RWPE2 (cell line): ENCODE measurements at regions not wholly inside any gene's neighbourhood (a gene's known extent, or its start where the extent isn't known, plus 50 kb on each side); places are given as distances from the start of the nearest gene placed in this dataset.

ENCODE experiments used
- ATAC-seq: fragments of 200-7000 bp; cut with Tn5 transposase; 3 replicates; pipeline ENCODE4 v1.9.1; 2021; ENCODE audit warnings: low read depth
- DNase-seq: peaks from one replicate; pipeline ENCODE4 v3.0.0-alpha.2; 2020; ENCODE audit warnings: low spot score
- H3K27ac ChIP-seq: fragments of 450-650 bp; 2 replicates; pipeline ENCODE4 v1.5.1; 2017; ENCODE audit warnings: mild to moderate bottlenecking; ENCODE audit not compliant: poor library complexity, severe bottlenecking
- H3K27me3 ChIP-seq: fragments of 250-450 bp; sonication (Bioruptor Pico); 2 replicates; pipeline ENCODE4 v1.5.1; 2021; ENCODE audit warnings: mild to moderate bottlenecking, moderate library complexity; ENCODE audit not compliant: insufficient read depth, poor library complexity, severe bottlenecking
- H3K36me3 ChIP-seq: fragments of 250-450 bp; sonication (Bioruptor Pico); 2 replicates; pipeline ENCODE4 v1.5.1; 2020; ENCODE audit warnings: low read depth, mild to moderate bottlenecking, moderate library complexity
- H3K4me1 ChIP-seq: fragments of 250-450 bp; sonication (Bioruptor Pico); 2 replicates; pipeline ENCODE4 v1.5.1; 2021; ENCODE audit warnings: mild to moderate bottlenecking, moderate library complexity; ENCODE audit not compliant: insufficient read depth, poor library complexity, severe bottlenecking
- H3K4me3 ChIP-seq: fragments of 250-450 bp; sonication (Bioruptor Pico); 2 replicates; pipeline ENCODE4 v1.5.1; 2021; ENCODE audit warnings: mild to moderate bottlenecking, moderate library complexity; ENCODE audit not compliant: severe bottlenecking
- H3K9me3 ChIP-seq: fragments of 250-450 bp; sonication (Bioruptor Pico); 2 replicates; pipeline ENCODE4 v1.5.1; 2021; ENCODE audit warnings: mild to moderate bottlenecking, moderate library complexity; ENCODE audit not compliant: severe bottlenecking
- TF ChIP-seq, protein P1 (sequence below): fragments of 450-650 bp; IDR thresholded peaks from one replicate; pipeline ENCODE4 v1.5.1; 2017; ENCODE audit warnings: mild to moderate bottlenecking, moderate library complexity; ENCODE audit not compliant: poor library complexity, severe bottlenecking

- TF ChIP-seq, protein P1, sequence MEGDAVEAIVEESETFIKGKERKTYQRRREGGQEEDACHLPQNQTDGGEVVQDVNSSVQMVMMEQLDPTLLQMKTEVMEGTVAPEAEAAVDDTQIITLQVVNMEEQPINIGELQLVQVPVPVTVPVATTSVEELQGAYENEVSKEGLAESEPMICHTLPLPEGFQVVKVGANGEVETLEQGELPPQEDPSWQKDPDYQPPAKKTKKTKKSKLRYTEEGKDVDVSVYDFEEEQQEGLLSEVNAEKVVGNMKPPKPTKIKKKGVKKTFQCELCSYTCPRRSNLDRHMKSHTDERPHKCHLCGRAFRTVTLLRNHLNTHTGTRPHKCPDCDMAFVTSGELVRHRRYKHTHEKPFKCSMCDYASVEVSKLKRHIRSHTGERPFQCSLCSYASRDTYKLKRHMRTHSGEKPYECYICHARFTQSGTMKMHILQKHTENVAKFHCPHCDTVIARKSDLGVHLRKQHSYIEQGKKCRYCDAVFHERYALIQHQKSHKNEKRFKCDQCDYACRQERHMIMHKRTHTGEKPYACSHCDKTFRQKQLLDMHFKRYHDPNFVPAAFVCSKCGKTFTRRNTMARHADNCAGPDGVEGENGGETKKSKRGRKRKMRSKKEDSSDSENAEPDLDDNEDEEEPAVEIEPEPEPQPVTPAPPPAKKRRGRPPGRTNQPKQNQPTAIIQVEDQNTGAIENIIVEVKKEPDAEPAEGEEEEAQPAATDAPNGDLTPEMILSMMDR = no peak
- Histone ChIP-seq H3K4me3 (no peak overlapping the region), H3K4me1 (no peaks in the 10 kb centered on the region), H3K27me3 (no peaks in the 10 kb centered on the region), H3K27ac (no peak overlapping the region), H3K9me3 (no peaks in the 10 kb centered on the region), H3K36me3 (no peaks in the 10 kb centered on the region)
- DNase-seq = no peak
- no peak for ATAC-seq
These were observed 193.7 kb upstream of the PDE3A start for GRCh38 chr12:20174528-20175175.

GRCh38 chr12:20175704-20176388 lies 192.5 kb upstream of the PDE3A start:
- H3K4me1 ChIP-seq = no peaks in the 10 kb centered on the region
- no peak overlapping the region for H3K27ac ChIP-seq
- TF ChIP-seq, protein P1 = no peak
- H3K4me3 ChIP-seq = no peak overlapping the region
- ATAC-seq (no peak), DNase-seq (no peak)
- no peaks in the 10 kb centered on the region for H3K9me3 ChIP-seq
- H3K27me3 ChIP-seq = no peaks in the 10 kb centered on the region
- H3K36me3 ChIP-seq = no peaks in the 10 kb centered on the region

- Histone ChIP-seq H3K4me3 (no peak overlapping the region), H3K27ac (no peak overlapping the region), H3K9me3 (no peaks in the 10 kb centered on the region), H3K4me1 (no peaks in the 10 kb centered on the region), H3K27me3 (no peaks in the 10 kb centered on the region), H3K36me3 (no peaks in the 10 kb centered on the region)
- no peak for ATAC-seq
- DNase-seq = no peak
- TF ChIP-seq, protein P1 = no peak
These were observed 186.7 kb upstream of the PDE3A start for GRCh38 chr12:20181416-20182180.

DNA sequence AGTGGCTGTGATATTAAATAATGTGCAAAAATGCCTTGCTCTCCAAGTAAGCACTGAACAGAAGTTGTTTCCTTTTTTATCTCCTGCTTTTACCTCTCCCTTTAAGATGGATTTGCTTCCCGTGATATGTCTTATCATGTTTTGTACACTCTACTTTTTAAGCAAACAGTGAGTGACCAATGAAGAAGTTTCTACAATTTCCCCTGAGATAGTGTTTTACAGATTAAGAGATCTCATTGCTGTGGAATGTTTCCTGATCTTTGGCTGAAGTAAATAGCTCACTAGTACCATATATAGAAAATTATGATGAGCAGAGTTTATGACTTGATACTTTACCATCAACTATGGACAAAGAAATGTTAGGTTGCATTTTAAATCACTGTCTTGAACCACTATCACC lies 184.8 kb upstream of the PDE3A start:
- no peak for ATAC-seq
- Histone ChIP-seq H3K27ac (no peak overlapping the region), H3K9me3 (no peaks in the 10 kb centered on the region), H3K4me3 (no peak overlapping the region), H3K27me3 (no peaks in the 10 kb centered on the region), H3K36me3 (no peaks in the 10 kb centered on the region), H3K4me1 (no peaks in the 10 kb centered on the region)
- DNase-seq = no peak
- TF ChIP-seq, protein P1 = no peak
